ENCODE measurements at regions not wholly inside any gene's neighbourhood (a gene's known extent, or its start where the extent isn't known, plus 50 kb on each side); places are given as distances from the start of the nearest gene placed in this dataset.
"Not testable (repeated sequence)": the region's sequence is repeated elsewhere in the genome, so short reads cannot be mapped to it uniquely, and the experiment has no call there.

DNA sequence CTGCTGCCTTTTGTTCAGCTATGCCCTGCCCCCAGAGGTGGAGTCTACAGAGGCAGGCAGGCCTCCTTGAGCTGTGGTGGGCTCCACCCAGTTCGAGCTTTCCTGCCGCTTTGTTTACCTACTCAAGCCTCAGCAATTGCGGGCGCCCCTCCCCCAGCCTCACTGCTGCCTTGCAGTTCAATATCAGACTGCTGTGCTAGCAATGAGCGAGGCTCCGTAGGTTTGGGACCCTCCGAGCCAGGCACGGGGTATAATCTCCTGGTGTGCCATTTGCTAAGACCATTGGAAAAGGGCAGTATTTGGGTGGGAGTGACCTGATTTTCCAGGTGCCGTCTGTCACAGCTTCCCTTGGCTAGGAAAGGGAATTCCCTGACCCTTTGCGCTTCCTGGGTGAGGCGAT is 51.9 kb downstream of the DIPK2A start:
- H3K9ac ChIP-seq (ENCODE audit: low read length); H3K4me1 ChIP-seq (ENCODE audit: insufficient read depth, low read length, severe bottlenecking); H3K79me2 ChIP-seq (ENCODE audit: insufficient read depth, low read length); H3F3A ChIP-seq (ENCODE audit: insufficient read depth, low read length); H2AFZ ChIP-seq (ENCODE audit: low read length); H3K9me2 ChIP-seq (ENCODE audit: low read depth, low read length); H4K20me1 ChIP-seq (ENCODE audit: insufficient read depth, low read length); H3K4me3 ChIP-seq (ENCODE audit: low read depth, low read length, poor library complexity, severe bottlenecking); H3K27ac ChIP-seq (ENCODE audit: low read depth, low read length, poor library complexity, severe bottlenecking); H3K27me3 ChIP-seq (ENCODE audit: insufficient read depth, low read length); H3K36me3 ChIP-seq (ENCODE audit: insufficient read depth, low read length); H3K4me2 ChIP-seq (ENCODE audit: low read length); H3K9me3 ChIP-seq (ENCODE audit: low read length): not testable (repeated sequence)

DNA sequence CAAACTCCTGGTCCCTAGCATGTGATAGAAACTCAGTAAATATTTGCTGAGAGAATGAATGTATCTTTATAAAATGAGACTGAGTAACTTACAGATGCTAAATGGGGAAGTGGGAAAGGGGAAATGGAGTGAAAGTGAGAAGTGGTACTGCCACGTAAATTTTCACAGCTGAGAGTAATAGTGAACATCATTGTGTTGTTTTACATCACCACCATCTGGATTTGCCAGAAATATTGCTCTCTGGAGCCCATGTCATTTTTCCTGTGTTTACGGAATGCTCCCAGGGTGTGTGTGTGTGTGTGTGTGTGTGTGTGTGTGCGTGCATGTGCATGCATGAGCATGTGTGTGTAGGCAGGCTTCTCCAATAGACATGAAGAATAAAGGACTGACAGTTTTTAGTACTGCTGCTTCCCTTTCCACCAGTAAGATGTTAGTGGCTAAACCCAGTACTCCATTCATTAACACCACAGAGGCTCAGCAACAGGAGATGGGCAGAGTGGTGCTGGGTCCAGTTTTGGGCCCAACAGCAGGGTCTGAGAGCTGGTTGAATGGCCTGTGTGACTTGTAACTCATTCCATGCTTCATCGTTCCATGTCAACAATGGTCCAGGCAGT is 57.3 kb downstream of the DIPK2A start:
- H3K9me2 ChIP-seq (ENCODE audit: low read depth, low read length), result no peaks in the 10 kb centered on the region
- H3K9ac ChIP-seq (ENCODE audit: low read length), result no peak overlapping the region
- H3K36me3 ChIP-seq (ENCODE audit: insufficient read depth, low read length), result no peaks in the 10 kb centered on the region
- no peak overlapping the region for H3K4me3 ChIP-seq (ENCODE audit: low read depth, low read length, poor library complexity, severe bottlenecking)
- no peaks in the 10 kb centered on the region for H3K9me3 ChIP-seq (ENCODE audit: low read length)
- TF ChIP-seq, protein P1, sequence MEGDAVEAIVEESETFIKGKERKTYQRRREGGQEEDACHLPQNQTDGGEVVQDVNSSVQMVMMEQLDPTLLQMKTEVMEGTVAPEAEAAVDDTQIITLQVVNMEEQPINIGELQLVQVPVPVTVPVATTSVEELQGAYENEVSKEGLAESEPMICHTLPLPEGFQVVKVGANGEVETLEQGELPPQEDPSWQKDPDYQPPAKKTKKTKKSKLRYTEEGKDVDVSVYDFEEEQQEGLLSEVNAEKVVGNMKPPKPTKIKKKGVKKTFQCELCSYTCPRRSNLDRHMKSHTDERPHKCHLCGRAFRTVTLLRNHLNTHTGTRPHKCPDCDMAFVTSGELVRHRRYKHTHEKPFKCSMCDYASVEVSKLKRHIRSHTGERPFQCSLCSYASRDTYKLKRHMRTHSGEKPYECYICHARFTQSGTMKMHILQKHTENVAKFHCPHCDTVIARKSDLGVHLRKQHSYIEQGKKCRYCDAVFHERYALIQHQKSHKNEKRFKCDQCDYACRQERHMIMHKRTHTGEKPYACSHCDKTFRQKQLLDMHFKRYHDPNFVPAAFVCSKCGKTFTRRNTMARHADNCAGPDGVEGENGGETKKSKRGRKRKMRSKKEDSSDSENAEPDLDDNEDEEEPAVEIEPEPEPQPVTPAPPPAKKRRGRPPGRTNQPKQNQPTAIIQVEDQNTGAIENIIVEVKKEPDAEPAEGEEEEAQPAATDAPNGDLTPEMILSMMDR (IDR thresholded peaks at IDR 0.05; ENCODE audit: low read length), result no peak
- TF ChIP-seq EZH2 (IDR thresholded peaks at IDR 0.05; ENCODE audit: borderline replicate concordance, low read length), result no peak
- no peaks in the 10 kb centered on the region for H3F3A ChIP-seq (ENCODE audit: insufficient read depth, low read length)
- H3K79me2 ChIP-seq (ENCODE audit: insufficient read depth, low read length), result no peaks in the 10 kb centered on the region
- no peaks in the 10 kb centered on the region for H4K20me1 ChIP-seq (ENCODE audit: insufficient read depth, low read length)
- no peak overlapping the region for H3K27ac ChIP-seq (ENCODE audit: low read depth, low read length, poor library complexity, severe bottlenecking)
- H3K27me3 ChIP-seq (ENCODE audit: insufficient read depth, low read length), result no peaks in the 10 kb centered on the region
- no peak overlapping the region for H2AFZ ChIP-seq (ENCODE audit: low read length)
- H3K4me1 ChIP-seq (ENCODE audit: insufficient read depth, low read length, severe bottlenecking), result peaks cover 4% of the 10 kb centered on the region
- H3K4me2 ChIP-seq (ENCODE audit: low read length), result no peak overlapping the region

DNA sequence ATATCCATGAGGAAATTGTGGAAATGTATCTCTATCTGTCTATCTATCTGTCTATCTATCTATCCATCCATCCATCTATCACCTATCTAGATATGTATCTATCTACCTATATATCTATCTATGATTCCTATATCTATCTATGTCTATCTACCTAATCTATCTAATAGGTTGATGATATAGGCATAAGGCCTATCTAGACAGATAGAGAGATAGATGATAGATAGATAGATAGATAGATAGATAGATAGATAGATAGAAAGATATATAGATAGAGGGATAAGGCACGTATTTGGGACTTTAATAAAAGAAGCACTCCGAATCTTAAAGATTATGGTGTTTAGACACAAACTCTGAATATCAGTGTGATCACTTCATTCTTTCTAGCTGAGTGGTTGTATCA is 58.1 kb downstream of the DIPK2A start:
- TF ChIP-seq, protein P1 (IDR thresholded peaks at IDR 0.05; ENCODE audit: low read length), result no peak
- TF ChIP-seq EZH2 (IDR thresholded peaks at IDR 0.05; ENCODE audit: borderline replicate concordance, low read length), result no peak
- Histone ChIP-seq H3K27me3 (ENCODE audit: insufficient read depth, low read length) (no peaks in the 10 kb centered on the region), H3K79me2 (ENCODE audit: insufficient read depth, low read length) (no peaks in the 10 kb centered on the region), H4K20me1 (ENCODE audit: insufficient read depth, low read length) (no peaks in the 10 kb centered on the region), H3K4me2 (ENCODE audit: low read length) (no peak overlapping the region), H3K9me2 (ENCODE audit: low read depth, low read length) (no peaks in the 10 kb centered on the region), H2AFZ (ENCODE audit: low read length) (no peak overlapping the region), H3K4me1 (ENCODE audit: insufficient read depth, low read length, severe bottlenecking) (peaks cover 4% of the 10 kb centered on the region), H3K9ac (ENCODE audit: low read length) (no peak overlapping the region), H3K36me3 (ENCODE audit: insufficient read depth, low read length) (no peaks in the 10 kb centered on the region), H3K27ac (ENCODE audit: low read depth, low read length, poor library complexity, severe bottlenecking) (no peak overlapping the region), H3F3A (ENCODE audit: insufficient read depth, low read length) (no peaks in the 10 kb centered on the region), H3K9me3 (ENCODE audit: low read length) (no peaks in the 10 kb centered on the region), H3K4me3 (ENCODE audit: low read depth, low read length, poor library complexity, severe bottlenecking) (no peak overlapping the region)

DNA sequence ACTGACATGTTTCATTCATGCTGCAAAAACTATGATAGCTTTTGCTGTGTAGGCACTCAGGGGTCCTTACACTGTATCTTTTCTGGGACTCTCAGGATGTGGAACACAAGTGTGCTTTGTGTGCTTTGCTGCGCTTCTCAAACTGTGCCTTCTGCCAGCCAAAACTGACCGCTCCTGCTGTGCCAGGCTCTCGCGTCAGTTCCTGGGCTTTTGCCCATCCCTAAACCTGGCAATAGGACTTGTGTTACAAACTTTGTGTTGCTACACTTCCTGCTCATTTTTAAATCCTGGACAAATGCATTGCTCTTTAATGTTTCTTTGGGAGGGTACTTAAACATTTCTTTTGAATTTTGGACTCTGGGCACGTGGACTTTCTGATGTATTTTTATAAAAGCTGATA is 60.3 kb downstream of the DIPK2A start:
- Histone ChIP-seq H3K9ac (ENCODE audit: low read length) (no peak overlapping the region), H4K20me1 (ENCODE audit: insufficient read depth, low read length) (no peaks in the 10 kb centered on the region), H3K4me2 (ENCODE audit: low read length) (no peak overlapping the region), H3F3A (ENCODE audit: insufficient read depth, low read length) (no peaks in the 10 kb centered on the region), H3K9me2 (ENCODE audit: low read depth, low read length) (no peaks in the 10 kb centered on the region), H3K9me3 (ENCODE audit: low read length) (no peaks in the 10 kb centered on the region), H2AFZ (ENCODE audit: low read length) (no peak overlapping the region), H3K4me1 (ENCODE audit: insufficient read depth, low read length, severe bottlenecking) (peaks cover 4% of the 10 kb centered on the region), H3K4me3 (ENCODE audit: low read depth, low read length, poor library complexity, severe bottlenecking) (no peak overlapping the region), H3K27ac (ENCODE audit: low read depth, low read length, poor library complexity, severe bottlenecking) (no peak overlapping the region), H3K36me3 (ENCODE audit: insufficient read depth, low read length) (no peaks in the 10 kb centered on the region), H3K79me2 (ENCODE audit: insufficient read depth, low read length) (no peaks in the 10 kb centered on the region), H3K27me3 (ENCODE audit: insufficient read depth, low read length) (no peaks in the 10 kb centered on the region; the same call in 1 of the 2 replicates)
- no peak for TF ChIP-seq EZH2 (IDR thresholded peaks at IDR 0.05; ENCODE audit: borderline replicate concordance, low read length)
- TF ChIP-seq, protein P1 (IDR thresholded peaks at IDR 0.05; ENCODE audit: low read length), result no peak
